Lower leg skin (tissue), 3 donors: ENCODE measurements at regions not wholly inside any gene's neighbourhood (a gene's known extent, or its start where the extent isn't known, plus 50 kb on each side); places are given as distances from the start of the nearest gene placed in this dataset.

Source experiments
- POLR2A ChIP-seq, 2 donors: fragments of 450-650 bp; IDR thresholded peaks; one replicate each; pipeline ENCODE4 v1.6.1; 2016 to 2017; ENCODE audit warnings: antibody characterized with exemption in 2 of 2, mild to moderate bottlenecking in 1 of 2, moderate library complexity in 1 of 2
- TF ChIP-seq, protein P1 (sequence below), 3 donors: fragments of 450-650 bp; IDR thresholded peaks; one replicate each; pipeline ENCODE4 v1.5.1; 2016; ENCODE audit warnings: antibody characterized with exemption in 3 of 3, mild to moderate bottlenecking in 3 of 3, moderate library complexity in 2 of 3

DNA sequence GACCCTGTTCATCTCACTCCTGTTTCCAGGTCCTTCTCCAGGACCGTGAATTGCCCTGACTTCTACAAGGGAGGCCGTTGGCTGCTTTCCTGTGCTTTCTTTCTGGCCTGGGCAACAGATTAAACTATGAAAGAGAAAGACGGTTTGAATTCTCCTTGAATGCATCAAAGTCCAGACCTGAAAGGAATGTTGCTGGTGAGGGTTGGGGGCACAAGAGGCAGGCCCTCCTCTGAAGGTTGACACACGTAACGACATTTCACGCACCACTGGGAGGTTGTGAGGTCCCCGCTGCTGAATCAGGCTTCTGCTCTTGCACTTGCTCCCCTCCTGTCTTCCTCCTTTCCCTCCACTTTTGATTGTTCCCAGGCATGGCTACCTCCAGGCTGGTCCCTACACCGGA lies 141.9 kb downstream of the CYRIA start:
- no peak for TF ChIP-seq POLR2A (IDR thresholded peaks at IDR 0.05)
- TF ChIP-seq, protein P1, sequence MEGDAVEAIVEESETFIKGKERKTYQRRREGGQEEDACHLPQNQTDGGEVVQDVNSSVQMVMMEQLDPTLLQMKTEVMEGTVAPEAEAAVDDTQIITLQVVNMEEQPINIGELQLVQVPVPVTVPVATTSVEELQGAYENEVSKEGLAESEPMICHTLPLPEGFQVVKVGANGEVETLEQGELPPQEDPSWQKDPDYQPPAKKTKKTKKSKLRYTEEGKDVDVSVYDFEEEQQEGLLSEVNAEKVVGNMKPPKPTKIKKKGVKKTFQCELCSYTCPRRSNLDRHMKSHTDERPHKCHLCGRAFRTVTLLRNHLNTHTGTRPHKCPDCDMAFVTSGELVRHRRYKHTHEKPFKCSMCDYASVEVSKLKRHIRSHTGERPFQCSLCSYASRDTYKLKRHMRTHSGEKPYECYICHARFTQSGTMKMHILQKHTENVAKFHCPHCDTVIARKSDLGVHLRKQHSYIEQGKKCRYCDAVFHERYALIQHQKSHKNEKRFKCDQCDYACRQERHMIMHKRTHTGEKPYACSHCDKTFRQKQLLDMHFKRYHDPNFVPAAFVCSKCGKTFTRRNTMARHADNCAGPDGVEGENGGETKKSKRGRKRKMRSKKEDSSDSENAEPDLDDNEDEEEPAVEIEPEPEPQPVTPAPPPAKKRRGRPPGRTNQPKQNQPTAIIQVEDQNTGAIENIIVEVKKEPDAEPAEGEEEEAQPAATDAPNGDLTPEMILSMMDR (IDR thresholded peaks at IDR 0.05), result no peak
